ENCODE measurements at regions not wholly inside any gene's neighbourhood (a gene's known extent, or its start where the extent isn't known, plus 50 kb on each side); places are given as distances from the start of the nearest gene placed in this dataset.

- no peak for DNase-seq (ENCODE audit: low read depth in 3 of 3)
Measured at GRCh38 chr11:69918231-69918937, 99.2 kb upstream of the FGF3 start.

GRCh38 chr11:69918938-69919650, 99.9 kb upstream of the FGF3 start:
- DNase-seq (ENCODE audit: low read depth in 3 of 3): peak; percentile 24 to 57 (median 44)

- DNase-seq (ENCODE audit: low read depth in 3 of 3): no peak
Measured at GRCh38 chr11:69919659-69920344, 100.6 kb upstream of the FGF3 start.

- DNase-seq (ENCODE audit: low read depth in 3 of 3): no peak
Measured at GRCh38 chr11:69920345-69921127, 101.3 kb upstream of the FGF3 start.

- DNase-seq (ENCODE audit: low read depth in 3 of 3): no peak
Measured at GRCh38 chr11:69921128-69922014, 102.2 kb upstream of the FGF3 start.

GRCh38 chr11:69922015-69922595, 102.9 kb upstream of the FGF3 start:
- no peak for DNase-seq (ENCODE audit: low read depth in 3 of 3)

- DNase-seq (ENCODE audit: low read depth in 3 of 3): no peak
Measured at GRCh38 chr11:69922596-69923111, 103.4 kb upstream of the FGF3 start.

- DNase-seq (ENCODE audit: low read depth in 3 of 3): no peak
Measured at GRCh38 chr11:69923196-69923595, 104.0 kb upstream of the FGF3 start.

- no peak for DNase-seq (ENCODE audit: low read depth in 3 of 3)
Measured at GRCh38 chr11:69923641-69924307, 104.6 kb upstream of the FGF3 start.

- no peak for DNase-seq (ENCODE audit: low read depth in 3 of 3)
Measured at GRCh38 chr11:69924308-69925161, 105.3 kb upstream of the FGF3 start.

GRCh38 chr11:69925366-69926196, 106.4 kb upstream of the FGF3 start:
- no peak for DNase-seq (ENCODE audit: low read depth in 3 of 3)

- DNase-seq (ENCODE audit: low read depth in 3 of 3): no peak
Measured at GRCh38 chr11:69926376-69927050, 107.3 kb upstream of the FGF3 start.

GRCh38 chr11:69928121-69928520, 108.9 kb upstream of the FGF3 start:
- no peak for DNase-seq (ENCODE audit: low read depth in 3 of 3)

- DNase-seq (ENCODE audit: low read depth in 3 of 3): no peak
Measured at GRCh38 chr11:69928975-69929374, 109.8 kb upstream of the FGF3 start.

- DNase-seq (ENCODE audit: low read depth in 3 of 3): no peak
Measured at GRCh38 chr11:69930081-69931059, 111.2 kb upstream of the FGF3 start.

Data from stimulated activated CD4-positive, alpha-beta T cell treated with anti-CD3 and anti-CD28 coated beads, TNF-alpha, amount 100 ng/mL, for 4 hours (primary cell).